HepG2 (cell line): ENCODE measurements at regions not wholly inside any gene's neighbourhood (a gene's known extent, or its start where the extent isn't known, plus 50 kb on each side); places are given as distances from the start of the nearest gene placed in this dataset.
A peak's percentile ranks its signal among the peaks of the same experiment; 100 is the strongest.

ENCODE experiments used
- ADNP ChIP-seq: sonication (generic); formaldehyde crosslinking; IDR thresholded peaks from 2 replicates; pipeline ENCODE4 v1.4.0; 2020; ENCODE audit warnings: missing genetic modification reagents
- AKAP8 ChIP-seq: sonication (generic); formaldehyde crosslinking; IDR thresholded peaks from 2 replicates; pipeline ENCODE4 v1.5.1; 2020; ENCODE audit warnings: mild to moderate bottlenecking, missing genetic modification reagents
- ARID2 ChIP-seq: sonication (generic); formaldehyde crosslinking; IDR thresholded peaks from 2 replicates; pipeline ENCODE4 v1.8.1; 2022; ENCODE audit warnings: mild to moderate bottlenecking, missing genetic modification reagents, borderline replicate concordance
- CBX5 ChIP-seq: sonication (generic); formaldehyde crosslinking; IDR thresholded peaks from 2 replicates; pipeline ENCODE4 v1.4.0; 2020; ENCODE audit warnings: missing genetic modification reagents, borderline replicate concordance
- CEBPB ChIP-seq: IDR thresholded peaks from 2 replicates; pipeline ENCODE4 v1.6.1; 2011; ENCODE audit warnings: low read depth, low read length, improper control_type of control experiment, borderline replicate concordance
- DZIP1 ChIP-seq: sonication (generic); formaldehyde crosslinking; IDR thresholded peaks from 2 replicates; pipeline ENCODE4 v1.5.0; 2020; ENCODE audit warnings: mild to moderate bottlenecking, missing genetic modification reagents
- HNRNPL ChIP-seq: fragments of 200-400 bp; formaldehyde crosslinking; IDR thresholded peaks from 2 replicates; pipeline ENCODE4 v1.6.1; 2017; ENCODE audit warnings: mild to moderate bottlenecking, low read depth, low read length
- HNRNPLL ChIP-seq: fragments of 200-400 bp; formaldehyde crosslinking; IDR thresholded peaks from 2 replicates; pipeline ENCODE4 v1.6.1; 2017; ENCODE audit warnings: mild to moderate bottlenecking, low read depth, low read length; ENCODE audit not compliant: poor library complexity, severe bottlenecking
- HOMEZ ChIP-seq: IDR thresholded peaks from 2 replicates; pipeline ENCODE4 v1.6.1; 2016; ENCODE audit warnings: low read depth
- MXD1 ChIP-seq: sonication (generic); formaldehyde crosslinking; IDR thresholded peaks from 2 replicates; pipeline ENCODE4 v1.4.0; 2020; ENCODE audit warnings: mild to moderate bottlenecking, missing genetic modification reagents
- NR2F2 ChIP-seq: IDR thresholded peaks from 2 replicates; pipeline ENCODE4 v1.6.1; 2012; ENCODE audit warnings: low read depth, inconsistent platforms, borderline replicate concordance
- RARA ChIP-seq: IDR thresholded peaks from 2 replicates; pipeline ENCODE4 v1.6.1; 2016; ENCODE audit warnings: missing genetic modification reagents, missing compliant biosample characterization
- RBM22 ChIP-seq: fragments of 200-400 bp; formaldehyde crosslinking; optimal IDR thresholded peaks from 2 replicates; pipeline ENCODE3; 2017; ENCODE audit warnings: mild to moderate bottlenecking, low read length, moderate library complexity
- RFX5 ChIP-seq: IDR thresholded peaks from 2 replicates; pipeline ENCODE4 v1.6.1; 2011; ENCODE audit warnings: low read depth, low read length, improper control_type of control experiment
- RFXAP ChIP-seq: sonication (generic); formaldehyde crosslinking; IDR thresholded peaks from 2 replicates; pipeline ENCODE4 v1.4.0; 2020; ENCODE audit warnings: missing genetic modification reagents, borderline replicate concordance
- SOX6 ChIP-seq, 2 experiments: fragments of 450-650 bp in 1 of 2; sonication (generic) in 1 of 2; formaldehyde crosslinking in 1 of 2; IDR thresholded peaks; 2 replicates each; pipeline versions ENCODE4 v1.4.0 to v1.6.1; 2017 to 2020; ENCODE audit warnings: antibody characterized with exemption in 1 of 2, mild to moderate bottlenecking in 1 of 2, missing genetic modification reagents in 1 of 2
- STAG1 ChIP-seq: sonication (generic); formaldehyde crosslinking; IDR thresholded peaks from 2 replicates; pipeline ENCODE4 v1.4.0; 2020; ENCODE audit warnings: missing genetic modification reagents
- ZC3H4 ChIP-seq: sonication (generic); formaldehyde crosslinking; IDR thresholded peaks from 2 replicates; pipeline ENCODE4 v1.4.0; 2020; ENCODE audit warnings: missing genetic modification reagents, borderline replicate concordance
- ZNF160 ChIP-seq: sonication (generic); formaldehyde crosslinking; IDR thresholded peaks from 2 replicates; pipeline ENCODE4 v1.8.0; 2022; ENCODE audit warnings: mild to moderate bottlenecking, inconsistent platforms, missing genetic modification reagents
- ZNF383 ChIP-seq: sonication (generic); formaldehyde crosslinking; IDR thresholded peaks from 2 replicates; pipeline ENCODE4 v1.4.0; 2020; ENCODE audit warnings: missing genetic modification reagents, mild to moderate bottlenecking, borderline replicate concordance
- ZNF550 ChIP-seq: sonication (generic); formaldehyde crosslinking; IDR thresholded peaks from 2 replicates; pipeline ENCODE4 v1.4.0; 2020; ENCODE audit warnings: mild to moderate bottlenecking, missing genetic modification reagents, borderline replicate concordance
- ZNF572 ChIP-seq: sonication (generic); formaldehyde crosslinking; IDR thresholded peaks from 2 replicates; pipeline ENCODE4 v1.5.1; 2020; ENCODE audit warnings: mild to moderate bottlenecking, missing genetic modification reagents
- ZNF724P ChIP-seq: sonication (generic); formaldehyde crosslinking; IDR thresholded peaks from 2 replicates; pipeline ENCODE4 v1.8.0; 2022; ENCODE audit warnings: missing genetic modification reagents, borderline replicate concordance
- TF ChIP-seq, protein P1 (sequence below): sonication (generic); formaldehyde crosslinking; IDR thresholded peaks from 2 replicates; pipeline ENCODE4 v1.4.0; 2020; ENCODE audit warnings: missing genetic modification reagents

DNA sequence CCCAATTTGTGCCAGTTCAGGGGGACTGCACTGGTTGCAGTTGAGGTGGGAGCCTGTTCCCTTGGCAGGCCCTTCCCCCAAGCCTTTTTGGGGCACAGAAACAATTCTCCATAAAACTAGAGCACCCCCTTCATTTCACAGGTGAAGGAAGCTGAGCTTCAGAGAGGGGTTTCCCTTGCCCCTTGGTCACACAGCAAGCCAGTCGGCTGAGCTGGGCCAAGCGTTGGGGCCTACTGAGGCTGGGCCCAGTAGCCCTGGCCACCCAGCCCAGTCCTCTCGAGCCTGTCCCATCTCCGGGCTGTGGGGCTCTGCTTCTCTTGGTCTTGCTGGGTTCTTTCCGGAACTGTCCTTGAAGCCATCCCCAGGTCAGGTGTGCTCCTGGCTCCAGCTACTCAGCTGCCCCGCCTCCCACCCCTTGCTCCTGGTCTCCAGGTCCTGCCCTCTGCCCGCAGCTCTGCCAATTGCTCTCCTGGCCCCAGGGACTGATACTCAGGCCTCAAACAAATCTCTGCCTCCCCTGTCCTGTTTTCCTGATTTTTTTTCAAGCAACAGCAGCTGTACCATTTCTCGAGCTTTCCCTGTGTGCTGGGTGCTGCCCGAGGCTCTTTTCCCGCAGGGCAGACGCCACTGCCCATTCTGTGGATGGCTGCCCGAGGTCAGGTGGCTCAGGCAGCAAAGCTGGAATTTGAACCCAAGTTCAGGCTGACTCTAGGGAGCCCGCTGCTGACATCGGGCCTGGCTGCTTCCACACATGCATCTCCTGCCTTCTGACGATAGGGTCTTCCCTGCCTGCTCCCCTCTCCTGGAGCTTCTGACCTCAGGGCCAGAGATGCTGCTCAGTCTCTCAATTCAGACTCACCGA, 87.4 kb upstream of the NKD1 start (continued):
- TF ChIP-seq MXD1 (CRISPR knock-in tag) (no peak), ZNF160 (CRISPR knock-in tag) (no peak), STAG1 (peak; percentile 35; the same call in 1 of the 2 replicates), ZC3H4 (CRISPR knock-in tag) (no peak), RFXAP (peak; percentile 59; the same call in 1 of the 2 replicates), ZNF383 (CRISPR knock-in tag) (no peak), RBM22 (no peak), HOMEZ (CRISPR knock-in tag) (0 out of 2 replicates have a peak, but pooled peaks have one; percentile 15), CBX5 (CRISPR knock-in tag) (no peak), HNRNPL (peak; percentile 95; the same call in 1 of the 2 replicates), ARID2 (CRISPR knock-in tag) (no peak), CEBPB (no peak), RARA (CRISPR knock-in tag) (peak; percentile 10; the same call in 1 of the 2 replicates), RFX5 (no peak), ADNP (CRISPR knock-in tag) (0 out of 2 replicates have a peak, but pooled peaks have one; percentile 64), NR2F2 (no peak), ZNF550 (CRISPR knock-in tag) (no peak), AKAP8 (peak; percentile 47; the same call in 1 of the 2 replicates), ZNF572 (CRISPR knock-in tag) (no peak), DZIP1 (0 out of 2 replicates have a peak, but pooled peaks have one; percentile 47), HNRNPLL (peak; percentile 17), SOX6 (IDR thresholded peaks at IDR 0.05) (no peak), SOX6 (CRISPR knock-in tag; IDR thresholded peaks at IDR 0.05) (peak; percentile 50), ZNF724P (CRISPR knock-in tag) (no peak)
- TF ChIP-seq, protein P1, sequence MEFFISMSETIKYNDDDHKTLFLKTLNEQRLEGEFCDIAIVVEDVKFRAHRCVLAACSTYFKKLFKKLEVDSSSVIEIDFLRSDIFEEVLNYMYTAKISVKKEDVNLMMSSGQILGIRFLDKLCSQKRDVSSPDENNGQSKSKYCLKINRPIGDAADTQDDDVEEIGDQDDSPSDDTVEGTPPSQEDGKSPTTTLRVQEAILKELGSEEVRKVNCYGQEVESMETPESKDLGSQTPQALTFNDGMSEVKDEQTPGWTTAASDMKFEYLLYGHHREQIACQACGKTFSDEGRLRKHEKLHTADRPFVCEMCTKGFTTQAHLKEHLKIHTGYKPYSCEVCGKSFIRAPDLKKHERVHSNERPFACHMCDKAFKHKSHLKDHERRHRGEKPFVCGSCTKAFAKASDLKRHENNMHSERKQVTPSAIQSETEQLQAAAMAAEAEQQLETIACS (CRISPR knock-in tag), result no peak
